Ectodermal cell (in vitro differentiated cells): ENCODE measurements at regions not wholly inside any gene's neighbourhood (a gene's known extent, or its start where the extent isn't known, plus 50 kb on each side); places are given as distances from the start of the nearest gene placed in this dataset.

Experiments used
- H3K27ac ChIP-seq: 2 replicates; pipeline ENCODE4 v1.7.0; 2013; ENCODE audit warnings: mild to moderate bottlenecking, low read depth, low read length; ENCODE audit not compliant: insufficient read depth, poor library complexity, severe bottlenecking
- H3K27me3 ChIP-seq: 2 replicates; pipeline ENCODE4 v1.7.0; 2013; ENCODE audit warnings: mild to moderate bottlenecking, low read length; ENCODE audit not compliant: insufficient read depth, control insufficient read depth, poor library complexity, severe bottlenecking
- H3K36me3 ChIP-seq: one replicate; pipeline ENCODE4 v1.7.0; 2013; ENCODE audit warnings: low read length; ENCODE audit not compliant: control insufficient read depth, insufficient read depth
- H3K4me1 ChIP-seq: one replicate; pipeline ENCODE4 v1.7.0; 2013; ENCODE audit warnings: low read length; ENCODE audit not compliant: control insufficient read depth, insufficient read depth
- H3K4me3 ChIP-seq: 2 replicates; pipeline ENCODE4 v1.7.0; 2013; ENCODE audit warnings: low read depth, low read length, control low read depth; ENCODE audit not compliant: insufficient read depth
- H3K9me3 ChIP-seq: 2 replicates; pipeline ENCODE4 v1.7.0; 2013; ENCODE audit warnings: mild to moderate bottlenecking, low read length, moderate library complexity; ENCODE audit not compliant: control insufficient read depth
- WGBS, 2 experiments: methylation state at CpG; one replicate each; pipeline ENCODE4 v1.1.7; 2013; ENCODE audit warnings: missing lambda C conversion rate in 2 of 2; 5-methylcytosine and 5-hydroxymethylcytosine counted together

GRCh38 chr2:404581-404980, 116.7 kb upstream of the ALKAL2 start:
- Histone ChIP-seq H3K4me1 (no peaks in the 10 kb centered on the region), H3K9me3 (no peaks in the 10 kb centered on the region), H3K27me3 (no peaks in the 10 kb centered on the region), H3K4me3 (no peak overlapping the region), H3K36me3 (no peaks in the 10 kb centered on the region), H3K27ac (no peak overlapping the region)
- WGBS, 2 experiments = 91 to 93% methylated on average over 2 of the region's 2 CpGs

GRCh38 chr2:403682-404081, 115.8 kb upstream of the ALKAL2 start:
- Histone ChIP-seq H3K4me3 (no peak overlapping the region), H3K4me1 (no peaks in the 10 kb centered on the region), H3K27me3 (no peaks in the 10 kb centered on the region), H3K27ac (no peak overlapping the region), H3K9me3 (no peaks in the 10 kb centered on the region), H3K36me3 (no peaks in the 10 kb centered on the region)

GRCh38 chr2:402721-403120, 114.8 kb upstream of the ALKAL2 start:
- H3K36me3 ChIP-seq = no peaks in the 10 kb centered on the region
- H3K4me1 ChIP-seq = no peaks in the 10 kb centered on the region
- no peak overlapping the region for H3K27ac ChIP-seq
- H3K27me3 ChIP-seq = no peaks in the 10 kb centered on the region
- 96 to 100% methylated on average over 3 of the region's 3 CpGs for WGBS, 2 experiments
- no peaks in the 10 kb centered on the region for H3K9me3 ChIP-seq
- no peak overlapping the region for H3K4me3 ChIP-seq

- H3K27ac ChIP-seq = no peak overlapping the region
- no peaks in the 10 kb centered on the region for H3K9me3 ChIP-seq
- WGBS, 2 experiments = 94 to 98% methylated on average over 3 of the region's 3 CpGs
- no peak overlapping the region for H3K4me3 ChIP-seq
- no peaks in the 10 kb centered on the region for H3K36me3 ChIP-seq
- H3K27me3 ChIP-seq = no peaks in the 10 kb centered on the region
- H3K4me1 ChIP-seq = no peaks in the 10 kb centered on the region
Observed at GRCh38 chr2:402206-402605, 114.3 kb upstream of the ALKAL2 start.

- no peaks in the 10 kb centered on the region for H3K36me3 ChIP-seq
- H3K9me3 ChIP-seq = no peaks in the 10 kb centered on the region
- H3K4me1 ChIP-seq = no peaks in the 10 kb centered on the region
- 75 to 82% methylated on average over 13 to 14 of the region's 14 CpGs for WGBS, 2 experiments
- no peak overlapping the region for H3K27ac ChIP-seq
- no peak overlapping the region for H3K4me3 ChIP-seq
- H3K27me3 ChIP-seq = no peaks in the 10 kb centered on the region
Observed at GRCh38 chr2:401019-401679, 113.3 kb upstream of the ALKAL2 start.

GRCh38 chr2:397926-398325, 110.0 kb upstream of the ALKAL2 start:
- Histone ChIP-seq H3K27ac (no peak overlapping the region), H3K36me3 (no peaks in the 10 kb centered on the region), H3K4me3 (no peak overlapping the region), H3K4me1 (peaks cover 2% of the 10 kb centered on the region), H3K27me3 (no peaks in the 10 kb centered on the region), H3K9me3 (no peaks in the 10 kb centered on the region)
- WGBS, 2 experiments = 93 to 96% methylated on average over 9 of the region's 9 CpGs

GRCh38 chr2:397521-397920, 109.6 kb upstream of the ALKAL2 start:
- Histone ChIP-seq H3K27ac (no peak overlapping the region), H3K4me1 (peaks cover 6% of the 10 kb centered on the region), H3K27me3 (no peaks in the 10 kb centered on the region), H3K4me3 (no peak overlapping the region), H3K9me3 (no peaks in the 10 kb centered on the region), H3K36me3 (no peaks in the 10 kb centered on the region)
- WGBS, 2 experiments = 91 to 94% methylated on average over 14 of the region's 14 CpGs

- H3K27me3 ChIP-seq = no peaks in the 10 kb centered on the region
- no peak overlapping the region for H3K4me3 ChIP-seq
- H3K27ac ChIP-seq = no peak overlapping the region
- H3K36me3 ChIP-seq = no peaks in the 10 kb centered on the region
- WGBS, 2 experiments = 90 to 93% methylated on average over 11 of the region's 11 CpGs
- H3K4me1 ChIP-seq = peaks cover 9% of the 10 kb centered on the region
- H3K9me3 ChIP-seq = no peaks in the 10 kb centered on the region
Observed at GRCh38 chr2:396903-397302, 109.0 kb upstream of the ALKAL2 start.

- H3K9me3 ChIP-seq = no peaks in the 10 kb centered on the region
- no peaks in the 10 kb centered on the region for H3K36me3 ChIP-seq
- 85 to 92% methylated on average over 12 of the region's 12 CpGs for WGBS, 2 experiments
- no peak overlapping the region for H3K27ac ChIP-seq
- peaks cover 9% of the 10 kb centered on the region for H3K4me1 ChIP-seq
- no peak overlapping the region for H3K4me3 ChIP-seq
- H3K27me3 ChIP-seq = no peaks in the 10 kb centered on the region
Observed at GRCh38 chr2:395886-396285, 108.0 kb upstream of the ALKAL2 start.

GRCh38 chr2:393711-394696, 106.1 kb upstream of the ALKAL2 start:
- H3K27me3 ChIP-seq = no peaks in the 10 kb centered on the region
- H3K9me3 ChIP-seq = no peaks in the 10 kb centered on the region
- H3K36me3 ChIP-seq = no peaks in the 10 kb centered on the region
- 64 to 72% methylated on average over 35 to 37 of the region's 37 CpGs for WGBS, 2 experiments
- no peak overlapping the region for H3K4me3 ChIP-seq
- H3K4me1 ChIP-seq = peaks cover 9% of the 10 kb centered on the region
- no peak overlapping the region for H3K27ac ChIP-seq
